HAP-1 (cell line): ENCODE measurements at regions not wholly inside any gene's neighbourhood (a gene's known extent, or its start where the extent isn't known, plus 50 kb on each side); places are given as distances from the start of the nearest gene placed in this dataset.
"Not testable (repeated sequence)": the region's sequence is repeated elsewhere in the genome, so short reads cannot be mapped to it uniquely, and the experiment has no call there.

ENCODE experiments used
- DNase-seq, 2 experiments: peaks; one replicate each; pipeline ENCODE4 v3.0.0-alpha.2; 2016 to 2020; ENCODE audit warnings: low spot score in 2 of 2
- H3K27me3 ChIP-seq: fragments of 250-450 bp; sonication (Bioruptor Pico); 2 replicates; pipeline ENCODE4 v1.5.1; 2020; ENCODE audit warnings: low read depth, mild to moderate bottlenecking, moderate library complexity
- H3K36me3 ChIP-seq: fragments of 250-450 bp; sonication (Bioruptor Pico); replicated peaks from 2 replicates; pipeline ENCODE4 v1.5.1; 2020; ENCODE audit warnings: mild to moderate bottlenecking
- H3K4me1 ChIP-seq: fragments of 250-450 bp; sonication (Bioruptor Pico); 2 replicates; pipeline ENCODE4 v1.5.1; 2020; ENCODE audit warnings: mild to moderate bottlenecking
- H3K4me3 ChIP-seq: fragments of 250-450 bp; sonication (Bioruptor Pico); 2 replicates; pipeline ENCODE4 v1.5.1; 2020; ENCODE audit warnings: mild to moderate bottlenecking, moderate library complexity
- H3K9me3 ChIP-seq: fragments of 250-450 bp; sonication (Bioruptor Pico); 2 replicates; pipeline ENCODE4 v1.5.1; 2020; ENCODE audit warnings: mild to moderate bottlenecking, moderate library complexity
- in situ Hi-C: fragments of 300-500 bp; cut with MboI; formaldehyde crosslinking; loops from 3 replicates; pipeline ENCODE4 v1.14.3; 2020; ENCODE audit warnings: low sequenced_read_pairs, inconsistent platforms, mixed read lengths

- DNase-seq, in situ Hi-C loops, H3K36me3 ChIP-seq, H3K4me3 ChIP-seq, H3K4me1 ChIP-seq, H3K9me3 ChIP-seq, H3K27me3 ChIP-seq: not testable (repeated sequence)
These were observed 191.3 kb upstream of the DDX18 start for GRCh38 chr2:117623175-117623574.

GRCh38 chr2:117631152-117631945, 183.1 kb upstream of the DDX18 start:
- DNase-seq: no peak
- Histone ChIP-seq H3K4me3 (no peak overlapping the region), H3K27me3 (no peaks in the 10 kb centered on the region), H3K9me3 (no peaks in the 10 kb centered on the region), H3K4me1 (no peaks in the 10 kb centered on the region), H3K36me3 (no peaks in the 10 kb centered on the region)
- in situ Hi-C loops: no loop called here

GRCh38 chr2:117635481-117635880, 179.0 kb upstream of the DDX18 start:
- Histone ChIP-seq H3K4me1 (no peaks in the 10 kb centered on the region), H3K9me3 (no peaks in the 10 kb centered on the region), H3K4me3 (no peak overlapping the region), H3K27me3 (no peaks in the 10 kb centered on the region), H3K36me3 (no peaks in the 10 kb centered on the region)
- DNase-seq: no peak
- in situ Hi-C loops: no loop called here

- no peak for DNase-seq
- Histone ChIP-seq H3K36me3 (no peaks in the 10 kb centered on the region), H3K4me1 (no peaks in the 10 kb centered on the region), H3K4me3 (no peak overlapping the region), H3K27me3 (no peaks in the 10 kb centered on the region), H3K9me3 (no peaks in the 10 kb centered on the region)
- in situ Hi-C loops: no loop called here
These were observed 175.1 kb upstream of the DDX18 start for GRCh38 chr2:117639401-117639800.

- DNase-seq: no peak
- no peaks in the 10 kb centered on the region for H3K27me3 ChIP-seq
- in situ Hi-C loops: no loop called here
- H3K9me3 ChIP-seq: no peaks in the 10 kb centered on the region
- no peak overlapping the region for H3K4me3 ChIP-seq
- H3K36me3 ChIP-seq: no peaks in the 10 kb centered on the region
- no peaks in the 10 kb centered on the region for H3K4me1 ChIP-seq
These were observed 170.1 kb upstream of the DDX18 start for GRCh38 chr2:117644403-117644802.

GRCh38 chr2:117645458-117645857, 169.0 kb upstream of the DDX18 start:
- no peak overlapping the region for H3K4me3 ChIP-seq
- DNase-seq: no peak
- no peaks in the 10 kb centered on the region for H3K36me3 ChIP-seq
- no peaks in the 10 kb centered on the region for H3K9me3 ChIP-seq
- no peaks in the 10 kb centered on the region for H3K27me3 ChIP-seq
- no peaks in the 10 kb centered on the region for H3K4me1 ChIP-seq
- in situ Hi-C loops: no loop called here

GRCh38 chr2:117646099-117646498, 168.4 kb upstream of the DDX18 start:
- in situ Hi-C loops: no loop called here

GRCh38 chr2:117646872-117647271, 167.6 kb upstream of the DDX18 start:
- no peaks in the 10 kb centered on the region for H3K9me3 ChIP-seq
- H3K4me1 ChIP-seq: no peaks in the 10 kb centered on the region
- H3K4me3 ChIP-seq: no peak overlapping the region
- no peak for DNase-seq
- no peaks in the 10 kb centered on the region for H3K36me3 ChIP-seq
- in situ Hi-C loops: no loop called here
- H3K27me3 ChIP-seq: no peaks in the 10 kb centered on the region

More at GRCh38 chr2:117646099-117646498, 168.4 kb upstream of the DDX18 start:
- H3K36me3 ChIP-seq: no peaks in the 10 kb centered on the region
- H3K9me3 ChIP-seq: no peaks in the 10 kb centered on the region
- H3K4me3 ChIP-seq: no peak overlapping the region
- no peak for DNase-seq
- H3K4me1 ChIP-seq: no peaks in the 10 kb centered on the region
- H3K27me3 ChIP-seq: no peaks in the 10 kb centered on the region

GRCh38 chr2:117656546-117656945, 157.9 kb upstream of the DDX18 start:
- no peak overlapping the region for H3K4me3 ChIP-seq

GRCh38 chr2:117661619-117662018, 152.9 kb upstream of the DDX18 start:
- no peaks in the 10 kb centered on the region for H3K9me3 ChIP-seq
- DNase-seq: no peak
- no peak overlapping the region for H3K4me3 ChIP-seq
- no peaks in the 10 kb centered on the region for H3K4me1 ChIP-seq
- in situ Hi-C loops: no loop called here
- no peaks in the 10 kb centered on the region for H3K36me3 ChIP-seq
- no peaks in the 10 kb centered on the region for H3K27me3 ChIP-seq

More at GRCh38 chr2:117656546-117656945, 157.9 kb upstream of the DDX18 start:
- Histone ChIP-seq H3K27me3 (no peaks in the 10 kb centered on the region), H3K36me3 (no peaks in the 10 kb centered on the region), H3K4me1 (no peaks in the 10 kb centered on the region), H3K9me3 (no peaks in the 10 kb centered on the region)
- no peak for DNase-seq
- in situ Hi-C loops: no loop called here

- Histone ChIP-seq H3K4me1 (no peaks in the 10 kb centered on the region), H3K9me3 (no peaks in the 10 kb centered on the region), H3K27me3 (no peaks in the 10 kb centered on the region), H3K4me3 (no peak overlapping the region), H3K36me3 (no peaks in the 10 kb centered on the region)
- DNase-seq: no peak
- in situ Hi-C loops: no loop called here
These were observed 140.3 kb upstream of the DDX18 start for GRCh38 chr2:117674172-117674571.

GRCh38 chr2:117679952-117680351, 134.5 kb upstream of the DDX18 start:
- Histone ChIP-seq H3K4me1 (no peaks in the 10 kb centered on the region), H3K9me3 (no peaks in the 10 kb centered on the region), H3K27me3 (no peaks in the 10 kb centered on the region), H3K36me3 (no peaks in the 10 kb centered on the region), H3K4me3 (no peak overlapping the region)
- no peak for DNase-seq
- in situ Hi-C loops: no loop called here

- no peak overlapping the region for H3K4me3 ChIP-seq
- H3K4me1 ChIP-seq: no peaks in the 10 kb centered on the region
- no peak for DNase-seq
- in situ Hi-C loops: no loop called here
- no peaks in the 10 kb centered on the region for H3K36me3 ChIP-seq
- H3K27me3 ChIP-seq: no peaks in the 10 kb centered on the region
- no peaks in the 10 kb centered on the region for H3K9me3 ChIP-seq
These were observed 129.6 kb upstream of the DDX18 start for GRCh38 chr2:117684919-117685318.

GRCh38 chr2:117686699-117687098, 127.8 kb upstream of the DDX18 start:
- no peaks in the 10 kb centered on the region for H3K27me3 ChIP-seq
- no peaks in the 10 kb centered on the region for H3K4me1 ChIP-seq
- in situ Hi-C loops: no loop called here
- no peaks in the 10 kb centered on the region for H3K9me3 ChIP-seq
- no peaks in the 10 kb centered on the region for H3K36me3 ChIP-seq
- no peak overlapping the region for H3K4me3 ChIP-seq
- no peak for DNase-seq

- H3K36me3 ChIP-seq: no peaks in the 10 kb centered on the region
- in situ Hi-C loops: no loop called here
These were observed 122.9 kb upstream of the DDX18 start for GRCh38 chr2:117691595-117691994.

More at GRCh38 chr2:117691595-117691994, 122.9 kb upstream of the DDX18 start:
- no peaks in the 10 kb centered on the region for H3K4me1 ChIP-seq
- no peaks in the 10 kb centered on the region for H3K27me3 ChIP-seq
- H3K4me3 ChIP-seq: no peak overlapping the region
- no peaks in the 10 kb centered on the region for H3K9me3 ChIP-seq
- no peak for DNase-seq
